Bone marrow (tissue), 2 donors: ENCODE measurements at regions not wholly inside any gene's neighbourhood (a gene's known extent, or its start where the extent isn't known, plus 50 kb on each side); places are given as distances from the start of the nearest gene placed in this dataset.
"Not testable (repeated sequence)": the region's sequence is repeated elsewhere in the genome, so short reads cannot be mapped to it uniquely, and the experiment has no call there.

Source experiments
- DNase-seq, 2 donors: peaks; one replicate each; lab custom pipeline; 2025; lab: John Stamatoyannopoulos, UW

- DNase-seq: not testable (repeated sequence)
Observed at GRCh38 chr3:72030296-72030695, 245.3 kb upstream of the PROK2 start.

- not testable (repeated sequence) for DNase-seq
Observed at GRCh38 chr3:72028726-72029125, 243.8 kb upstream of the PROK2 start.

DNA sequence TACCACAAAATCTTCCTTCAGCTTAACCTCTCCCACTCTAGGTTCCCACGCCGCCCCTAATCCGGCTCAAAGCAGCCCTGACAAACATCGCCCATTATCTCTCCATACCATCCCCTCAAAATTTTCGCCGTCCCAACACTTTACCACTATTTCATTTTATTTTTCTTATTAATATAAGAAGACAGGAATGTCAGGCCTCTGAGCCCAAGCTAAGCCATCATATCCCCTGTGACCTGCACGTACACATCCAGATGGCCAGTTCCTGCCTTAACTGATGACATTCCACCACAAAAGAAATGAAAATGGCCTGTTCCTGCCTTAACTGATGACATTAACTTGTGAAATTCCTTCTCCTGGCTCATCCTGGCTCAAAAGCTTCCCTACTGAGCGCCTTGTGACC lies 243.4 kb upstream of the PROK2 start:
- not testable (repeated sequence) for DNase-seq

GRCh38 chr3:72027728-72028127 lies 242.8 kb upstream of the PROK2 start:
- DNase-seq: not testable (repeated sequence)

DNA sequence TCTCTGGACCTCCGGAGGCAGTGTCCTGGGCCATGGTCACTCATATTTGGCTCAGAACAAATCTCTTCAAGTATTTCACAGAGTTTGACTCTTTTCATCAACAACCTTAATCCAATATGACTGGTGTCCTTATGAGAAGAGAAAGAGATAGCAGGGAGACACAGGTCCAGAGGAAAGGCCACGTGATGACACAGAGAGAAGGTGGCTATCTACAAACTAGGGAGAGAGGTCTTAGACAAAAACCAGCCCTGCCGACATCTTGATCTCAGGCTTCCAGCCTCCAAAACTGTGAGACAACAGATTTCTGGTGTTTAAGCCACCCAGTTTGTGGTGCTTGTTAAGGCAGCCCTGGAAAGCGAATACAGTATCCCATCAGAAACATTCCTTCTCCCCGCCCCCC lies 237.1 kb upstream of the PROK2 start:
- DNase-seq: no peak

- no peak for DNase-seq
Observed at GRCh38 chr3:72021531-72021930, 236.6 kb upstream of the PROK2 start.

GRCh38 chr3:72018343-72018984 lies 233.5 kb upstream of the PROK2 start:
- no peak for DNase-seq

DNA sequence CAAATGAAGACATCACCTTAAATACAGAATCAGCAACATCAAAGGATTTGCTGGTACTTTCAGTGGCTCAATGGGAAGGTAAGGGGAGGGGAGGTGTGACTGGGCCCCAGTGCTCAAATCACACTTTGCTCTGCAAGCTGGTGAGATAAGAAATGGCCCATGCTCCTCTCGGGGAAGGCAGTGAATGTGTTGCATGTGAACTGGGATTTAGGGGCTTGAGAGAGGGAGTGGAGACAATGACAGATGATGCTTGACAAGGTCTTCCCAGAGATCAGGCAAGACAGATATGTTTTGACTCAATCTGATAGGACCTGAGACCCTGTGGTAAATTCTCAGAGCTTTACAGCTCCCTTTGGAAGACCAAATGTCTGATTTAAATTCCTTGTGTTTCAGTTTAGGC lies 233.0 kb upstream of the PROK2 start:
- DNase-seq: no peak

- no peak for DNase-seq
Observed at GRCh38 chr3:72017311-72017710, 232.4 kb upstream of the PROK2 start.

GRCh38 chr3:72015463-72015862 lies 230.5 kb upstream of the PROK2 start:
- no peak for DNase-seq

DNA sequence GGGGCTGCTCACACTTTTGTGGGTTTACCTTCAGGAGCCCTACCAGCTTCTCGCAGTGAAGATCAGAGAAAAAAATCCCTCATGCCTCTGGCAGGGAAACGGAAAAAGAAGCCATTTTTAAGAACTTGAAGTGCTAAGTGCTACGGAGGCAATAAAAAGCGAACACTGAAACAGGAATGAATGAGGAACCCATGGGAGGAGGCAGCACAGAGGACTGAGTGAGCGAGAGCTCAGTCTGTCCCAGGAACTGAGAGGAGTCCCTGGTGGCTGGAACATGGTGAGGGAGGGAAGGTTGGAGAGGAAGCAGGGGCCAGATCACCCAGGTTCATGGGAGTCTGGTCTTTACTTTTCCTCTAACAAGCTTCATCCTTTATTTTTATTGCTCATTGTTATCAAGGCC lies 228.1 kb upstream of the PROK2 start:
- DNase-seq: no peak

DNA sequence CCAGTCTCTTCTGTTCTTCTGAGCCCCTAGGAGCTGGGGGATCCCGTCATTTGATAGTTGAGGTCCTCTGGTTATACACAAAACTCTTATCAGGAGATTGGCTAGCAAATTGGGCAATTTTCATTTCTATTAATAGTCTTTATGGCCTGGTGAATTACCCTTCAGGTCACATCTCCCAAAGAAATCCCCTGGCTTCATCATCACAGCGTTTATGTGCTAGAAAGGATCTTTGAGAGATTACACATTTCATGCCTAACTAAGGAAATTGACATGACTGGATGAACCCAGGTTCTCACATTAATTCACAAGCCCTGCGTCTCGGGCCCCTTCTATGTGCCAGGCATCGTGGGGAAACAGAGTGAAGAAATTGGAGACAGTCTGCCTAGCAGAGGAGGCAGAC lies 227.4 kb upstream of the PROK2 start:
- DNase-seq: no peak

DNA sequence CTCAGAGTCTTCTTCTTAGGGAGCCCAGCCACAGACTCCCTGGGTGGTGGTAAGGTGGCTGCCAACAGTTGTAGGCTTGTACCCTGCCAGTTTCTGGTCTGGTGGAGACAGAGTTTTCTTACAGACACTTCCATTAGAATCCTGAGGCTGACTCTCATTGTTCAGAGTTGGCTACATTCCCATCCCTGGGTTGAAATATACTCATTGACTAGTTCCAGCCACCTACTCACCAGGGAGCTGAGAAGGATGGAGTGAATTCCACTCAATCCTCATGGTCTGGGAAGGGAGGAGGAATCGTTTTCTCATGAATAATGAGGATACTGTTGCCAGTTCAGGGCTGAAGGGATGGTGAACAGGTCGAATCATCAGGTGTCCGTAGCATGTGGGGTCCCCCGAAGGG lies 226.5 kb upstream of the PROK2 start:
- no peak for DNase-seq

DNA sequence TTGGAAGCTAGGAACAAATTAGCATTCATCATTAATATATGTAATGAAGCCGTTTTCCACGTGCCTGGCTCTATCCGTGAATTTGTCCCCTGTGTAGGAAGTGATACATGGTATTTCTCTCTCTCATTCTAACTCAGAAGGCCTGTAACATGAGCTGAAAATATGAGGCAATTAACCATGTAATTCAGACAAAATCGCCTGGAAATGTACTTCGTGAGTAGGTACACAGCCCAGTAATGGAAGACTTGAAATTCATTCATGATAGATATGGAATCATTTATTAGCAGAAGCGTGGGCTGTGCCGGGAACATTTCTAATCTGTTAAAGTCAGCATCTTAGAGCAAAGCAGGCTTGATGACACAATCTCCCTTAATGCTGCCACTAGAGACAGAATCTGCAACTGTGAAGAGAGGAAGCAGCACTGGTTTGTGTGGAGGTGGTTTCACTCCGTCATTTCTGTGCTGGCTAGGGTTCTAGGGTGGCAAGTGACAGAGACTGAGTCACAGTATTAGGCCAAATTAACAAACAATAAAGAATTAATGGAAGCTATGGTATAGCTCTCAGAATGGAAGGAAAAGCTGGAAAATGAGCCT lies 225.0 kb upstream of the PROK2 start:
- DNase-seq: no peak

DNA sequence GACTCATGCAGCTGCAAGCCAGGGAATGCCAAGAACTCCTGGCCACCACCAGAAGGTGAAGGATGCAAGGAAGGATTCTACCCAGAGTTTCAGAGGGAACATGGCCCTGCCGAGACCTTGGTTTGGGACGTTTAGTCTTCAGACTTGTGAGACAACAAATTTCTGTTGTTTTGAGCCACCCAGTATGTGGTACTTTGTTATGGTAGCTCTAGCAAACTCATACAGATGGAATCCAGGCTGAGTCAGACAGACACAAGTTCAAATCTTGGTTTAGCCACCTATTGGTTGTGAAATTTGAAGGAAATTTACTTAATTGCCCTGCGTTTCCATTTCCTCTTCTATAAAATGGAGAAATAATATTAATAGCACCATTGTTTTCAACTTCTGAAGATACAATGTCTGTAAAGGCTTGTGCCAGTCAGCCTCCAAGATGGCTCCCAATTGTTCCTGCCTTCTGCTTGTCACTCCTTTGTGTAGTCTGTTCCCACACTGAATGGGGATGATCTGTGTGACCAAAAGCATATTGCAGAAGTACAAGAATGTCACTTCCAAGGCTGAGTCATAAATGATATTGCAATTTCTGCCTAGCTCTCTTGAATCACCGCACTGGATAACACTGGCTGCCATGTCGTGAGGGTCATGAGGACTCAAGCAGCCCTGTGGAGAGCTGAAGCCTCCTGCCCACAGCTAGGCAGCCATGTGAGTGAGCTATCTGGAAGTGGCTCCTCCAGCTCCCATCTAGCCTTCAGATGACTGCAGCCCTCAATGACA lies 223.5 kb upstream of the PROK2 start:
- DNase-seq: peak; percentile 28 to 40

GRCh38 chr3:72006631-72007556 lies 221.9 kb upstream of the PROK2 start:
- DNase-seq: no peak

GRCh38 chr3:72004749-72005292 lies 219.9 kb upstream of the PROK2 start:
- no peak for DNase-seq

DNA sequence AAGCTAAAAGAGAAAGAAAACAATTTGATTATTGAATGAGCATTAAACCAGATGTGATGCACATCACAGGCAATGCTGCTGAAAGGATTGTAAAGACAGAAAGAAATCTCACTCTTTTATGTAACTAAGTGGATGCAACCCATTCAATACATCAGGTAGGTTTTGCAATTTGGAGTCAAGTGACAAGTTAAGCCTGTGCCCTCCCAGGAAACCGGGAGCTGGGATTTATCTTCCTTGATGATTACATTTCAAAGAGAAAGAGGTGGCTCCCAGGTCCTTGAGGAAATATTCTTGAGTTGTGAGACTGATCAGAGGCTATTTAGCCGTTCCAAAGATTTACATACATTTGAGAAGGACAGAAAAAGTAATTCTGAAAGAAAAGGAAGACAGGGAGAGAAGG lies 219.0 kb upstream of the PROK2 start:
- no peak for DNase-seq

GRCh38 chr3:72001758-72002157 lies 216.8 kb upstream of the PROK2 start:
- DNase-seq: no peak

DNA sequence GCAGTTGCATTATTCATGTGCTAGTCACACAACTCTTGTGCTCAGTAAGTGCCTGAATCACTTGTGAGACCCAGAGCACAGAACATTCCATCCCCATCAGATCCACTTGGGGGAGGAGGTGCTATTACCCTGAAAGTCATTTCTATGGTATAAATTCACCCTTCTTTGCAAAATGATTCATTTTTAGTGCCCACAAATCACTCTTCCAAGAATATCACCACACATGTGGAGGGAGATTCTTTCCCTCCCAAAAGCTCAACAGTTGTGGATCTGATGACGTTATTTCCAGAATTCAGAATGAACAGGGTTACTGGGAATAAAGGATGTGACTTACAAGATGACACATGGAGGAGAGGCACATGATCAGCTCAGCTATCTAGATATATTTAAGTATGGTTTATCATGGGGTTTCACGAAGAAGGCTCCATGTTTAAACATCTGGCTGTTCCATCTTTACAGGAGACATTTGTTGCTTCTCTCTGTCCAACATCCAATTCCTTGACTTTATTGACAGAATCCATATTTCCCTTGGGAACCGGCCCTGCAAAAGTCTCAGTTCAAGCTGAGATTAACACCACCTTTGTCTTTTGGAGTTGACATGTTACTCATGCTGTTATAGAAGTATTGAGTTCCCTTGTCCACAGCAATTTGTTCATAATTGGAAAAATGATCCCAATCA lies 214.2 kb upstream of the PROK2 start:
- no peak for DNase-seq

GRCh38 chr3:71997066-71997653 lies 212.2 kb upstream of the PROK2 start:
- DNase-seq: no peak
